ENCODE measurements at regions not wholly inside any gene's neighbourhood (a gene's known extent, or its start where the extent isn't known, plus 50 kb on each side); places are given as distances from the start of the nearest gene placed in this dataset.

DNA sequence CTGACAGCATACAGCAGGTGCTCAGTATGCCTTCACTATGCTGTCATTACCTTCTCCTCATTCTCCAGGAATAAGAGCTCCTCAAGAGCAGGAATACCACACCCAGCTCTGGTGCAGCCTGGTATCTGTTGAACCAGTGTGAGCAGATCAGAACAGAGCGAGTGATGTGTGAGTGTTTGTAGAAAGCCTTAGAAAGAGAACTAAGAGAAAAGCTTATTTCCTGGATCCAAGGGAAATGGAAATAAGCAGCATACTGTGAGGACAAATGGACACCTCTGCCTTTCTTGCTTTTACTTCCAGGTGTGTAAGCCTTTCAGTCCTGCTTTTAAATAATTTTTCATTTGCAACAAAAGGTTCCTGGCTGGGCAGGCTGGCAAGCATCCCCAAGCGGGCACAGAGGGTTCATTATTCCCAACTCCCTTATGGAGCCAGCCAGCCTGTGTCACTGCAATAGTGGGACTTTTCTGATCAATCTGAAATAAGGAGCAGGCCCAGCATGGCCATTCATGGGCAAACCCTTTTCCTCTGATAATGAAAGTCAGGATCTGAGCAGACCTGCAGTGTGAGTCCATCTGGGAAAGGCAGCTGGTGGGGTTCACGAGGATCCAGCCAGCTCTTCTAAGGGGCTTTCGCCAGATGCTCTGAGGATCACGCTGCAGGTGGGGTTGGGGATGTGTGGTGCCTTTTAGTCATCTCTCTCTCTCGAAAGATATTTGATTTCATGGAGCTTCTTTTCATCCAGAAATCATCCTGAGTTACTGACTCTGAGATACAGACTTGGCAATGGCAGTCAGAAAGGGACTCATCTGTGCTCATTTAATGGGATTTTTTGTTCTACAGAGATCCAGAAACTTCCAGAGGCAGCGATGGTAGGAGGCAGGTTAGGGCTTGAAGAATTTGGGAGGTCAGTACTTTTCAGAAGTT, 594.9 kb upstream of the CFAP20DC start:
- TF ChIP-seq, protein P1, sequence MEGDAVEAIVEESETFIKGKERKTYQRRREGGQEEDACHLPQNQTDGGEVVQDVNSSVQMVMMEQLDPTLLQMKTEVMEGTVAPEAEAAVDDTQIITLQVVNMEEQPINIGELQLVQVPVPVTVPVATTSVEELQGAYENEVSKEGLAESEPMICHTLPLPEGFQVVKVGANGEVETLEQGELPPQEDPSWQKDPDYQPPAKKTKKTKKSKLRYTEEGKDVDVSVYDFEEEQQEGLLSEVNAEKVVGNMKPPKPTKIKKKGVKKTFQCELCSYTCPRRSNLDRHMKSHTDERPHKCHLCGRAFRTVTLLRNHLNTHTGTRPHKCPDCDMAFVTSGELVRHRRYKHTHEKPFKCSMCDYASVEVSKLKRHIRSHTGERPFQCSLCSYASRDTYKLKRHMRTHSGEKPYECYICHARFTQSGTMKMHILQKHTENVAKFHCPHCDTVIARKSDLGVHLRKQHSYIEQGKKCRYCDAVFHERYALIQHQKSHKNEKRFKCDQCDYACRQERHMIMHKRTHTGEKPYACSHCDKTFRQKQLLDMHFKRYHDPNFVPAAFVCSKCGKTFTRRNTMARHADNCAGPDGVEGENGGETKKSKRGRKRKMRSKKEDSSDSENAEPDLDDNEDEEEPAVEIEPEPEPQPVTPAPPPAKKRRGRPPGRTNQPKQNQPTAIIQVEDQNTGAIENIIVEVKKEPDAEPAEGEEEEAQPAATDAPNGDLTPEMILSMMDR (IDR thresholded peaks at IDR 0.05) = no peak
- no peaks in the 10 kb centered on the region for H3K4me1 Mint-ChIP-seq (ENCODE audit: low read depth)
- H3K36me3 Mint-ChIP-seq (ENCODE audit: low read depth) = no peaks in the 10 kb centered on the region
- peaks cover 27% of the 10 kb centered on the region for H3K9me3 Mint-ChIP-seq
- DNase-seq = no peak
- H3K4me3 Mint-ChIP-seq = no peak overlapping the region
- H3K27me3 Mint-ChIP-seq (ENCODE audit: insufficient read depth) = no peaks in the 10 kb centered on the region; the same call in 1 of the 2 replicates
- no peak overlapping the region for H3K27ac Mint-ChIP-seq

DNA sequence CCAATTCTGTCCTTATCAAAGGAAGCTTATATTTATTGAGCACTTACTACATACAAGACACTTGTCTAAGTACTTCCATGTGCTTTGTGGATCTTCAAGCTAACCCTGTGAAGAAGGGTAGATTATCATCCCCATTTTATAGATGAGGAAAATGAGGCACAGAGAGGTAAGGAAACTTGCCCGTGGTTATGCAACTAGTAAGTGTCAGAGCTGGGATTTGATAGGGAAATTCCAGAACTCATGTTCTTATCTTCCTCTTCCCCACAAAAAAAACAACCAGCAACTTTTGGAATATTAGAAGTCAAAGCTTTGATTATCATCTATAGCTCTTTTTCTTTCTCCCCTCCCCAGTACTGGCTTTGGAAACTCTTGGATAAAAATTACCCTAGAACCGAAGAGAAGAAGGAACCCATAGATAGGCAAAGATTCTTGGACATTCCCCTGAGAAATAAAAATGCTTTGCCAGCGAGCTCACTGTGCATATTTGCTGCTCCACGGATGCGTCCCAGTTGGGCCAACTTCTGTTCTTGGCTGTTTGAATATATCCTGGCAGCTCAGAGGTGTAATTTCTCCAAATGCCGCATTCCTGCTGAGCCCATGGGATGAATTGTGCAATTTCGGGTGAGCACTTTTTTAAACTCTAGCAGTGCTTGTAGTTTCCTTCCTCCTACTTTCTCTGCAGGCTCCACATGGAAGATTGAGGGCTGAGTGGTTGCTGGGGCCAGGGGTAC, 591.5 kb upstream of the CFAP20DC start:
- H3K4me1 Mint-ChIP-seq (ENCODE audit: low read depth) = no peaks in the 10 kb centered on the region
- no peak overlapping the region for H3K27ac Mint-ChIP-seq
- H3K9me3 Mint-ChIP-seq = peaks cover 11% of the 10 kb centered on the region
- TF ChIP-seq, protein P1 (IDR thresholded peaks at IDR 0.05) = no peak
- H3K4me3 Mint-ChIP-seq = no peak overlapping the region
- no peaks in the 10 kb centered on the region for H3K36me3 Mint-ChIP-seq (ENCODE audit: low read depth)
- no peak for DNase-seq
- H3K27me3 Mint-ChIP-seq (ENCODE audit: insufficient read depth) = no peaks in the 10 kb centered on the region; the same call in 1 of the 2 replicates

DNA sequence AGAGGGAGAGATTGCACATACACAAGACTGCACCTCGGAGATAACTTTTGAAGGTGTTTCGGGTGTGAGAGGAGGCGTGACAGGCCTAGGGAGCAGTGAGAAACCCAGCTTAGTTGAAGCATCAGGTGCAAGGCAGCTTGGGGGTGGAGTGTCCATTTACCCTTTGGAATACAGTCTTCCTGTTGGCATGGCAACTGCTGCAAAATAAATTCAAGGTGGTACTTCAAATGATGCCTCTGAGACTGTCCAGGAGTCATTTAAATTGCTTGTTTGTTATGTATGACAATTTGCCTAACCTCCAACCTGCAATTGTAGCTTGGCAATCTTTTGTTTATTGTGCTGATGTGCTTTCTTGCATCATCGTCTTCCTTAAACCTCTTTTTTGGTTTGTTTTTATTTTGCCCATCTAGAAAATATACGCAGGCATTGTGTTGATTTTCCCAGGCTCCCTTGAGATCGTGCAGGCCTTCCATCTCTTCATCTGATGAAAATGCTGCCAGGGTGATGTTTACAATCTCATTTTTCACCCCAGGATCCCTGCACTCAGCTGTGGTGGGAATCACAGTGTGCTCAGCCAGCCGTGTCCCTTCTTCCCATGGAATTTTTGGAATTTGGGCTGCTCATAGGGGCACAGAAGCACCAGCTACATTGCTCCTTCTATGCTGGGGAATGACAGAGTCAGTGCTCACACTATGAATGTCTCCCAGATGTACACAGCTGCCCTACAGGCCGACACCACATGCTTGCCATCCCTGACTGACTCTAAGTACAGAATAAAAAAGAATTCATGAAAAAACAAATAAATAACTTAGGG, 583.1 kb upstream of the CFAP20DC start:
- Mint-ChIP-seq H3K27me3 (ENCODE audit: insufficient read depth) (no peaks in the 10 kb centered on the region; the same call in 1 of the 2 replicates), H3K27ac (no peak overlapping the region), H3K4me1 (ENCODE audit: low read depth) (no peaks in the 10 kb centered on the region), H3K4me3 (no peak overlapping the region), H3K36me3 (ENCODE audit: low read depth) (no peaks in the 10 kb centered on the region), H3K9me3 (peaks cover 18% of the 10 kb centered on the region)
- no peak for DNase-seq
- TF ChIP-seq, protein P1 (IDR thresholded peaks at IDR 0.05) = no peak

DNA sequence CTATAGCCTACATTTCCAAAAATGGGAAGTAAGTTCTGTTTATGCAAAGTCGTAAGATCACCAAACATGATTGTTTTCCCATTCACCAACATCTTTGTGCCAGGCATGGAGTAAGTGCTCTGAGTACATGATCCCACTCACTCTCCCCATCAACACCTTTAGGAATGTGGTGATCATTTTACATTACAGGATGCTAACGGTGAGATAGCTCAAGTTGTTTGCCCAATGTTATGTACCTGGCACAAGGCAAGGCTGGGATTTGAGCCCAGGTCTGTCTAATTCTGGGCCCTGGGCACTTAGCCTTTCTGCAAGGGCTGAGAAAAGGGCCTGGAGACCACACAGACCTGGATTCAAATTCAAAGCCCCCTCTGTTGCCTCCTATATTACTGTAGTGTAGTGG, 581.7 kb upstream of the CFAP20DC start:
- Mint-ChIP-seq H3K27ac (no peak overlapping the region), H3K27me3 (ENCODE audit: insufficient read depth) (no peaks in the 10 kb centered on the region; the same call in 1 of the 2 replicates), H3K4me3 (no peak overlapping the region), H3K9me3 (peaks cover 18% of the 10 kb centered on the region), H3K36me3 (ENCODE audit: low read depth) (no peaks in the 10 kb centered on the region), H3K4me1 (ENCODE audit: low read depth) (no peaks in the 10 kb centered on the region)
- no peak for DNase-seq
- TF ChIP-seq, protein P1 (IDR thresholded peaks at IDR 0.05) = no peak

DNA sequence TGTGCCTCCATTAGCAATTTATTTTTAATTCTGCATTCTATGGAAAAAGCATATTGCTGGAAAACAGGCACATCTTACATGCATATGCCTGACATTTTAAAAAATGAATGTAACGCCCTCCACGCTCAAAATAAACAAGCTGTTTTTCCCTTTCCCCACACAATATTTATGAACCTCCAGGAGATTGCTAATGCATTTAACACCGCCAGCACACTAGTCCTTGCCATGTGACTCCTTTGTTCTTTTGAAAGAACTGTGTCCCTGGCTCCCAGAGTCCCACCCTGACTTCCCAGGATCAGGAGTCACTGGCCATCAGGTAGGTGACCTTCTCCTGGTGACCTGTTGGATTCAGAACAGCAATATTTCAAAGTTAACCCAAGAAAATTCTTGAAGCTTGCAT, 571.2 kb upstream of the CFAP20DC start:
- Mint-ChIP-seq H3K4me1 (ENCODE audit: low read depth) (no peaks in the 10 kb centered on the region), H3K27me3 (ENCODE audit: insufficient read depth) (peaks cover 2% of the 10 kb centered on the region), H3K9me3 (peaks cover under 1% of the 10 kb centered on the region; the same call in 1 of the 2 replicates), H3K4me3 (no peak overlapping the region), H3K36me3 (ENCODE audit: low read depth) (no peaks in the 10 kb centered on the region), H3K27ac (no peak overlapping the region)
- no peak for DNase-seq
- TF ChIP-seq, protein P1 (IDR thresholded peaks at IDR 0.05) = no peak
